GM18508 (cell line): ENCODE measurements at regions not wholly inside any gene's neighbourhood (a gene's known extent, or its start where the extent isn't known, plus 50 kb on each side); places are given as distances from the start of the nearest gene placed in this dataset.

ENCODE experiments used
- ATAC-seq: cut with Tn5 transposase; IDR thresholded peaks from one replicate; pipeline ENCODE4 v1.9.1; 2021; ENCODE audit warnings: moderate number of reproducible peaks; ENCODE audit not compliant: insufficient read depth, unreplicated experiment

DNA sequence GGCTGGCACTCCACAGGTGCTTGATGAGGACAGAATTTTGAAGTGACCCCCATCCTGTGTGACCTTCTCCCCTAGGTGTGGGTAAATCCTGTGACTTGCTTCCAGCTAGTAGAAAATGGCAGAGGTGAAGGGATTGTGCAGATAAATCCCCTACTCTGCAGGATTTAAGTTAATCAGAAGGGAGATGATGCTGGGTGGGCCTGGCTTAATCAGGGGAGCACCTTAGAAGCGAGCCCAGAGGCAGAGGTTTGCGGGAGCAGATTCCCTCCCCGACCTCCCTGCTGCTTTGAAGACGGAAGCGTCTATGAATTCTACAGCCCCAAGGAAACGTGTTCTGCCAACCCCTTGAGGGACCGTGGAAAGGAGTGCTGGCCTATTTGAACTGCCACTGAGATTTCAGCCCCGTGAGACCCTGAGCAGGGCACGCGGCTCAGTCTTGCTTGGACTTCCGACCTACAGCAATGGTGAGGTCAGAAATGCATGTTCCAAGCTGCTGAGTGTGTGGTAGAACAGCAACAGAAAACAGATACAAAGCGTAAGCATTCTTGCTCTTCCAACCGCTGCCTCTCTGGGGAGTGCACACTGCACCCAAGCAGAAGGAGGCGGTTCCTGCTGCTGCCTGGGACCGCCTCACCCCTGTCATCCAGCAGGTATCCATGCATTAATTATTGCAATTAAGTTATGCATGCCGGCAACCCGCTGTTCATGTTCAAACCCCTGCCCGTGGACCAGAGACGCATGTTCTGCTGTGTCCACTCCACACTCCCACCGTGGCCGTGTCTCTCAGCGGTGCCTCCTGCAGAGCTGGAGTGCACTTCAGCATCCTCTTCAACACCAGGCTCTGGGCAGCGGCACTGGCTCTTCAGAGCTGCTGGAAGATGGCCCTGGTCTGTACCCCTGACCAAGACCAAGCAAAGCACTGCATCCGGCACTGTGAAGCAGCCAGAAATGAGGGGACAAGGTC is 54.6 kb upstream of the RXRA start:
- no peak for ATAC-seq

DNA sequence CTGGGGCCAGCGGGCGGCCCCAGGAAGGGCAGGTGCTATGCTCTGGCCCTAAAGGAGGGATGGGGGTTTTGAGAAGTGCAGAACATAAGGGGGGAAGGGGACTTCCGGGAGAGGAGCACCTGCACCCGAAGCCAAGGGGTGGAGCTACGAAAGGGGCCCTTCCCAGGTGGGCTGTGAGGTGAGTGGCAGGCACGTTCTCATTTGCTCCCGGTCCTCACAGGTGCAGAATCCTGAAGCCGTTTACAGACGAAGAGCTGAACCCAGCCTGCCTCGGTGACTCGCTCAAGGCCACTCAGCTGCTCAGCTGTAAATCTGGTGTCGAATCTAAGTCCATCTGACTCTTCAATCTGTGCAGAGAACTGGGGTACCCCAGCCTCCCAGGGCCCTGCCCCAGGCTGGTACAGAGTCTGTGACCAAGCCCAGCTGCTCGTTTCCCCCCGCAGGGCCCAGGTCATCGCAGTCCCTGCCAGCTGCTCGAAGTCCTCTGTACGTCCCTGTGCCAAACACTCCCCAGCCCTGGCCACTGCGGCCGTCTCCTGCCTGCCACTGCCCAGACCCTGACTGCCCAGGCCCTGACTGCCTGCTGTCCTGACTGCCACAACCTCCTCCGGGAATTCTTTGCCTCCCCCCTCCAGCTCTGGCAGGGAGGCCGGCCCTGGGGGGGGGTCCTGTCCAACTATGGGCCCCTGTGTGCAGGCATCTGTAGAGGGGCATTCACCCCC is 53.8 kb upstream of the RXRA start:
- no peak for ATAC-seq

DNA sequence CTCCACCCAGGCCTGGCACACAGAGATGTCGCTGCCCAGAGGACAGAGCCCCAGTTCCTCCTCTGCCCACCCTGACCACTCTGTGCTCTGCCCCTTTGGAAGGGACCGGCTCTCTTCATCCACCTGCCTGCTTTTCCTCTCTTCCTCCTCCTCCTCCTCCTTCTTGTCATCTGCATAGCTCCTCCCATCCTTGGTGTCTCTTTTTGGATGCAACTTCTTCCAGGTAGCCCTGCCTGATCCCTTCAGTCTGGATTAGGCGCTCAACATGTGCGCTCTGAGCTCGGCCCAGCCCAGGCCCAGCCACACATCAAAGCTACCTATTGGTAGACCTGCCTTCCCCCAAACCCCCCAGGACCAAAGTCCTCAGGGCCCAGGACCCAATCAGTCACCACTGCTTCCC is 52.6 kb upstream of the RXRA start:
- ATAC-seq = no peak

DNA sequence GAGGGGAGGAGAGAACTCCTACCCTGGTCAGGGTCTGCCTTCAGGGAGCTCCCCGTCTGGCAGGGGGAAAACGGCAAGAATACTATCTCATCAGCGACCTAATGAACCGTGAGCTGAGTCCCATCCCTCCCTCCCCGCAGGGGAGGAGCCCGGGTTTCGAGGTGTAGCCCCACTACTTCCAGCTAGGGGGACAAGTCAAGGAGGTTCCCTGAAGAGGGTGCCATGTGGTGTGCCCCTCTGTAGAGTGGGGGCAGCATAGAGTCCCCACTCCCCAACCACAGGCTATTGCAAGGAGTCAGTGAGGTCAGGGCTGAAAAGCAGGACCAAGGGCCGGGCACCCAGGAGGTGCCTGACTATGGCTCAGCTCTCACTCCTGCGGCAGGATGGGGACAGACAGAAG is 50.9 kb upstream of the RXRA start:
- ATAC-seq = no peak

DNA sequence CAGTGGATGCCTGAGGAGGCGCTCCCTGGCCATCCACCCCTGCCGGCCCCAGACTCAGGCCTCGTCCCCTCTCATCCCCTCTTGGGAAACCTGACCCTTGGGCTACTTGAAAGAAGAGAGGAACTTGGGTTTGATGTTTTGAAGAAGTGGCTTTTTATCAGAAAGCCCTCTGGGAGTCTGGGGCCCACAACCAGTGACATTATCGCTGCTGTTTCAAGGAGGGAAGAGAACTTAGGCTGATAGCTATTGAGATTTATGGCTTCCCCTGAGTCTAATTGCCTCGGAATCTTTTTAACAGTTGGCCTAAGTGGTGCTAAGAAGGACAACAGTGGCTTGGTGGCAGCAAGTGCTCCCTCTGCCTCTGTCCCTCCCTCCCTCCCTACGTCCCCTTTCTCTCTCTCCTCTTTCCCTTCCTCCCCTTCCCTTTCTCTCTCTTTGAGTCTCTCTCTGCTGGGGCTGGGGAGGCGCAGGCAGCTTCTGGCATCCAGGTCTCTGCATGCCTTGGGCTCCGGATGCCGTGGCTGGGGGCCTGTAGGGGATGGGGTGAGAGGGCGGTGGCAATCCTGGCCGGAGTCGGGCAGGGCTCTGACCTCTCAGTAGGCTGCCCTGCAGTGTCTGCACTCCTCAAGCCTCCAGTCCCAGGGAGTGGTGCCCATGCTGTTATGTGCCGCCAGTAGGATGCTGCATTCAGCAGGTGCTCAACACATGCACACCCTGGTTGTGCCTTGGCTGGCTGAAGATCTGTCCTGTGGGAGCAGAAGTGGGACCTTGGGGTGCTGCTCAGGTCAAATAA is 49.6 kb upstream of the RXRA start:
- ATAC-seq = no peak
